ENCODE measurements at regions not wholly inside any gene's neighbourhood (a gene's known extent, or its start where the extent isn't known, plus 50 kb on each side); places are given as distances from the start of the nearest gene placed in this dataset.

GRCh38 chr22:27517361-27518155 is 284.0 kb downstream of the MN1 start:
- 83% methylated on average over 7 of the region's 7 CpGs for WGBS
- no peaks in the 10 kb centered on the region for H3K9me3 ChIP-seq
- no peaks in the 10 kb centered on the region for H3K27me3 ChIP-seq
- no peak overlapping the region for H3K27ac ChIP-seq
- H3K4me3 ChIP-seq = no peak overlapping the region
- no peaks in the 10 kb centered on the region for H3K36me3 ChIP-seq
- peaks cover 24% of the 10 kb centered on the region for H3K4me1 ChIP-seq
- DNase-seq (ENCODE audit: low spot score in 2 of 2) = no peak
- TF ChIP-seq POLR2AphosphoS5 (IDR thresholded peaks at IDR 0.05) = no peak
- TF ChIP-seq CTCF (IDR thresholded peaks at IDR 0.05) = no peak
- no peak for TF ChIP-seq POLR2A (IDR thresholded peaks at IDR 0.05)
- TF ChIP-seq EP300 (IDR thresholded peaks at IDR 0.05) = no peak

- 61% methylated on average over 16 of the region's 16 CpGs for WGBS
- no peaks in the 10 kb centered on the region for H3K36me3 ChIP-seq
Measured at GRCh38 chr22:27518531-27519340, 282.8 kb downstream of the MN1 start.

GRCh38 chr22:27523711-27524110 is 277.8 kb downstream of the MN1 start:
- H3K27ac ChIP-seq = no peak overlapping the region
- 92% methylated on average over 5 of the region's 5 CpGs for WGBS
- no peaks in the 10 kb centered on the region for H3K27me3 ChIP-seq
- no peaks in the 10 kb centered on the region for H3K36me3 ChIP-seq
- H3K4me1 ChIP-seq = peaks cover 6% of the 10 kb centered on the region
- TF ChIP-seq EP300 (IDR thresholded peaks at IDR 0.05) (no peak), POLR2A (IDR thresholded peaks at IDR 0.05) (no peak), CTCF (IDR thresholded peaks at IDR 0.05) (no peak), POLR2AphosphoS5 (IDR thresholded peaks at IDR 0.05) (no peak)
- H3K9me3 ChIP-seq = no peaks in the 10 kb centered on the region
- DNase-seq (ENCODE audit: low spot score in 2 of 2) = no peak
- no peak overlapping the region for H3K4me3 ChIP-seq

More at GRCh38 chr22:27518531-27519340, 282.8 kb downstream of the MN1 start:
- TF ChIP-seq POLR2A (IDR thresholded peaks at IDR 0.05) (no peak), POLR2AphosphoS5 (IDR thresholded peaks at IDR 0.05) (no peak), CTCF (IDR thresholded peaks at IDR 0.05) (no peak), EP300 (IDR thresholded peaks at IDR 0.05) (no peak)
- no peaks in the 10 kb centered on the region for H3K9me3 ChIP-seq
- no peak overlapping the region for H3K27ac ChIP-seq
- DNase-seq (ENCODE audit: low spot score in 2 of 2) = no peak
- no peaks in the 10 kb centered on the region for H3K27me3 ChIP-seq
- H3K4me1 ChIP-seq = peaks cover 19% of the 10 kb centered on the region
- no peak overlapping the region for H3K4me3 ChIP-seq

- no peaks in the 10 kb centered on the region for H3K27me3 ChIP-seq
- no peak overlapping the region for H3K27ac ChIP-seq
- no peaks in the 10 kb centered on the region for H3K4me1 ChIP-seq
- no peaks in the 10 kb centered on the region for H3K9me3 ChIP-seq
- H3K36me3 ChIP-seq = no peaks in the 10 kb centered on the region
- no peak overlapping the region for H3K4me3 ChIP-seq
- TF ChIP-seq CTCF (IDR thresholded peaks at IDR 0.05) = no peak
- no peak for TF ChIP-seq EP300 (IDR thresholded peaks at IDR 0.05)
- TF ChIP-seq POLR2AphosphoS5 (IDR thresholded peaks at IDR 0.05) = no peak
- TF ChIP-seq POLR2A (IDR thresholded peaks at IDR 0.05) = no peak
- no peak for DNase-seq (ENCODE audit: low spot score in 2 of 2)
- WGBS = 86% methylated on average over 2 of the region's 2 CpGs
Measured at GRCh38 chr22:27525711-27526110, 275.8 kb downstream of the MN1 start.

- H3K27ac ChIP-seq = no peak overlapping the region
- no peak for DNase-seq (ENCODE audit: low spot score in 2 of 2)
- no peak overlapping the region for H3K4me3 ChIP-seq
- H3K4me1 ChIP-seq = no peaks in the 10 kb centered on the region
- H3K36me3 ChIP-seq = no peaks in the 10 kb centered on the region
- WGBS = 76% methylated on average over 7 of the region's 10 CpGs
- no peaks in the 10 kb centered on the region for H3K27me3 ChIP-seq
- TF ChIP-seq POLR2AphosphoS5 (IDR thresholded peaks at IDR 0.05) (no peak), CTCF (IDR thresholded peaks at IDR 0.05) (no peak), EP300 (IDR thresholded peaks at IDR 0.05) (no peak), POLR2A (IDR thresholded peaks at IDR 0.05) (no peak)
- H3K9me3 ChIP-seq = no peaks in the 10 kb centered on the region
Measured at GRCh38 chr22:27526901-27527300, 274.7 kb downstream of the MN1 start.

Data from suprapubic skin (tissue), 4 donors.